ENCODE measurements at regions not wholly inside any gene's neighbourhood (a gene's known extent, or its start where the extent isn't known, plus 50 kb on each side); places are given as distances from the start of the nearest gene placed in this dataset.

- Histone ChIP-seq H3K27ac (replicated peaks; ENCODE audit: low read length) (peak overlapping the region; percentile 74), H3K23ac (ENCODE audit: low read depth, low read length, poor library complexity) (no peak overlapping the region), H3K9me3 (replicated peaks in 1 of 2; ENCODE audit: control insufficient read depth in 2 of 2, insufficient read depth in 1 of 2, low read depth in 1 of 2, low read length in 2 of 2) (peaks cover 0 to 1% of the 10 kb centered on the region in 2 donors), H3K18ac (ENCODE audit: low read length) (no peak overlapping the region), H2BK120ac (ENCODE audit: low read depth, low read length) (no peak overlapping the region), H3K4me3 (ENCODE audit: low read length in 2 of 2) (peak overlapping the region in 1 of 2 donors; percentile 14), H3K14ac (ENCODE audit: low read length) (no peak overlapping the region), H2BK12ac (ENCODE audit: low read length) (no peak overlapping the region), H3K79me1 (ENCODE audit: low read depth, low read length) (no peaks in the 10 kb centered on the region), H2AFZ (ENCODE audit: low read length) (peak overlapping the region; percentile 5), H2BK5ac (ENCODE audit: low read length) (no peak overlapping the region), H3K9ac (ENCODE audit: low read depth, low read length, poor library complexity) (no peak overlapping the region), H3K4me1 (ENCODE audit: control insufficient read depth in 2 of 2, insufficient read depth in 1 of 2, low read depth in 1 of 2, low read length in 2 of 2) (peaks cover 26 to 33% of the 10 kb centered on the region in 2 donors), H3K4me2 (ENCODE audit: insufficient read depth, low read length, poor library complexity, severe bottlenecking) (peak overlapping the region; percentile 46), H2AK5ac (ENCODE audit: low read depth, low read length) (no peak overlapping the region), H2BK15ac (ENCODE audit: low read length) (no peak overlapping the region), H3K4ac (ENCODE audit: low read length) (no peak overlapping the region), H4K8ac (ENCODE audit: low read depth, low read length) (no peak overlapping the region), H4K91ac (ENCODE audit: low read depth, low read length, poor library complexity) (no peak overlapping the region), H3K27me3 (ENCODE audit: control insufficient read depth in 3 of 3, insufficient read depth in 3 of 3, low read depth in 1 of 3, low read length in 3 of 3) (no peaks in the 10 kb centered on the region), H3K36me3 (replicated peaks in 1 of 2; ENCODE audit: control insufficient read depth in 2 of 2, insufficient read depth in 2 of 2, low read length in 2 of 2) (no peaks in the 10 kb centered on the region)
- no CpG with 5 or more reads among the region's 9 CpGs for WGBS, 2 donors (ENCODE audit: extremely low coverage in 2 of 2, insufficient read length in 2 of 2, insufficient replicate concordance in 1 of 2)
- peak; percentile 85 for DNase-seq (ENCODE audit: low spot score)
Measured at GRCh38 chr20:11248687-11249638, 575.2 kb upstream of the JAG1 start.

- no peak overlapping the region for H3K18ac ChIP-seq (ENCODE audit: low read length)
- no peak overlapping the region for H2AK5ac ChIP-seq (ENCODE audit: low read depth, low read length)
- WGBS, 2 donors (ENCODE audit: extremely low coverage in 2 of 2, insufficient read length in 2 of 2, insufficient replicate concordance in 1 of 2), result no CpG with 5 or more reads among the region's 2 CpGs
- no peaks in the 10 kb centered on the region for H3K79me1 ChIP-seq (ENCODE audit: low read depth, low read length)
- H3K14ac ChIP-seq (ENCODE audit: low read length), result no peak overlapping the region
- H3K4me1 ChIP-seq (ENCODE audit: control insufficient read depth in 2 of 2, insufficient read depth in 1 of 2, low read depth in 1 of 2, low read length in 2 of 2), result peaks cover 26 to 33% of the 10 kb centered on the region in 2 donors
- no peak overlapping the region for H2BK12ac ChIP-seq (ENCODE audit: low read length)
- H3K27me3 ChIP-seq (ENCODE audit: control insufficient read depth in 3 of 3, insufficient read depth in 3 of 3, low read depth in 1 of 3, low read length in 3 of 3), result no peaks in the 10 kb centered on the region
- H2BK5ac ChIP-seq (ENCODE audit: low read length), result no peak overlapping the region
- H2BK15ac ChIP-seq (ENCODE audit: low read length), result no peak overlapping the region
- no peaks in the 10 kb centered on the region for H3K36me3 ChIP-seq (replicated peaks in 1 of 2; ENCODE audit: control insufficient read depth in 2 of 2, insufficient read depth in 2 of 2, low read length in 2 of 2)
- H4K8ac ChIP-seq (ENCODE audit: low read depth, low read length), result no peak overlapping the region
- no peak overlapping the region for H3K4ac ChIP-seq (ENCODE audit: low read length)
- no peak overlapping the region for H3K9ac ChIP-seq (ENCODE audit: low read depth, low read length, poor library complexity)
- DNase-seq (ENCODE audit: low spot score), result no peak
- peak overlapping the region; percentile 5 for H2AFZ ChIP-seq (ENCODE audit: low read length)
- peaks cover 1 to 5% of the 10 kb centered on the region in 2 donors for H3K9me3 ChIP-seq (replicated peaks in 1 of 2; ENCODE audit: control insufficient read depth in 2 of 2, insufficient read depth in 1 of 2, low read depth in 1 of 2, low read length in 2 of 2)
- H3K4me3 ChIP-seq (ENCODE audit: low read length in 2 of 2), result no peak overlapping the region
- H4K91ac ChIP-seq (ENCODE audit: low read depth, low read length, poor library complexity), result no peak overlapping the region
- peak overlapping the region; percentile 65 for H3K27ac ChIP-seq (replicated peaks; ENCODE audit: low read length)
- H3K4me2 ChIP-seq (ENCODE audit: insufficient read depth, low read length, poor library complexity, severe bottlenecking), result peak overlapping the region; percentile 46
- H2BK120ac ChIP-seq (ENCODE audit: low read depth, low read length), result no peak overlapping the region
- no peak overlapping the region for H3K23ac ChIP-seq (ENCODE audit: low read depth, low read length, poor library complexity)
Measured at GRCh38 chr20:11249683-11250082, 575.9 kb upstream of the JAG1 start.

GRCh38 chr20:11252447-11252846 is 578.6 kb upstream of the JAG1 start:
- no peaks in the 10 kb centered on the region for H3K36me3 ChIP-seq (replicated peaks in 1 of 2; ENCODE audit: control insufficient read depth in 2 of 2, insufficient read depth in 2 of 2, low read length in 2 of 2)
- H3K18ac ChIP-seq (ENCODE audit: low read length), result no peak overlapping the region
- no peak overlapping the region for H3K4me3 ChIP-seq (ENCODE audit: low read length in 2 of 2)
- no peak for DNase-seq (ENCODE audit: low spot score)
- no peak overlapping the region for H2BK15ac ChIP-seq (ENCODE audit: low read length)
- H4K8ac ChIP-seq (ENCODE audit: low read depth, low read length), result no peak overlapping the region
- no peak overlapping the region for H3K4me2 ChIP-seq (ENCODE audit: insufficient read depth, low read length, poor library complexity, severe bottlenecking)
- H3K79me1 ChIP-seq (ENCODE audit: low read depth, low read length), result no peaks in the 10 kb centered on the region
- no peak overlapping the region for H4K91ac ChIP-seq (ENCODE audit: low read depth, low read length, poor library complexity)
- no peak overlapping the region for H2BK120ac ChIP-seq (ENCODE audit: low read depth, low read length)
- H2BK5ac ChIP-seq (ENCODE audit: low read length), result no peak overlapping the region
- peaks cover 1 to 12% of the 10 kb centered on the region in 2 donors for H3K9me3 ChIP-seq (replicated peaks in 1 of 2; ENCODE audit: control insufficient read depth in 2 of 2, insufficient read depth in 1 of 2, low read depth in 1 of 2, low read length in 2 of 2)
- H3K27ac ChIP-seq (replicated peaks; ENCODE audit: low read length), result no peak overlapping the region
- H2BK12ac ChIP-seq (ENCODE audit: low read length), result no peak overlapping the region
- H3K27me3 ChIP-seq (ENCODE audit: control insufficient read depth in 3 of 3, insufficient read depth in 3 of 3, low read depth in 1 of 3, low read length in 3 of 3), result no peaks in the 10 kb centered on the region
- H3K14ac ChIP-seq (ENCODE audit: low read length), result no peak overlapping the region
- H3K4me1 ChIP-seq (ENCODE audit: control insufficient read depth in 2 of 2, insufficient read depth in 1 of 2, low read depth in 1 of 2, low read length in 2 of 2), result peaks cover 13 to 28% of the 10 kb centered on the region in 2 donors
- no peak overlapping the region for H2AK5ac ChIP-seq (ENCODE audit: low read depth, low read length)
- no peak overlapping the region for H3K9ac ChIP-seq (ENCODE audit: low read depth, low read length, poor library complexity)
- H3K4ac ChIP-seq (ENCODE audit: low read length), result no peak overlapping the region
- H3K23ac ChIP-seq (ENCODE audit: low read depth, low read length, poor library complexity), result no peak overlapping the region
- no CpG with 5 or more reads among the region's 1 CpG for WGBS, 2 donors (ENCODE audit: extremely low coverage in 2 of 2, insufficient read length in 2 of 2, insufficient replicate concordance in 1 of 2)
- H2AFZ ChIP-seq (ENCODE audit: low read length), result no peak overlapping the region

- Histone ChIP-seq H4K8ac (ENCODE audit: low read depth, low read length) (no peak overlapping the region), H3K79me1 (ENCODE audit: low read depth, low read length) (no peaks in the 10 kb centered on the region), H3K4me2 (ENCODE audit: insufficient read depth, low read length, poor library complexity, severe bottlenecking) (no peak overlapping the region), H3K4ac (ENCODE audit: low read length) (no peak overlapping the region), H2AK5ac (ENCODE audit: low read depth, low read length) (no peak overlapping the region), H2BK5ac (ENCODE audit: low read length) (no peak overlapping the region), H3K4me1 (ENCODE audit: control insufficient read depth in 2 of 2, insufficient read depth in 1 of 2, low read depth in 1 of 2, low read length in 2 of 2) (no peaks in the 10 kb centered on the region), H2AFZ (ENCODE audit: low read length) (no peak overlapping the region), H3K36me3 (replicated peaks in 1 of 2; ENCODE audit: control insufficient read depth in 2 of 2, insufficient read depth in 2 of 2, low read length in 2 of 2) (no peaks in the 10 kb centered on the region), H4K91ac (ENCODE audit: low read depth, low read length, poor library complexity) (no peak overlapping the region), H2BK12ac (ENCODE audit: low read length) (no peak overlapping the region), H3K18ac (ENCODE audit: low read length) (no peak overlapping the region), H2BK15ac (ENCODE audit: low read length) (no peak overlapping the region), H3K14ac (ENCODE audit: low read length) (no peak overlapping the region), H3K23ac (ENCODE audit: low read depth, low read length, poor library complexity) (no peak overlapping the region), H3K27me3 (ENCODE audit: control insufficient read depth in 3 of 3, insufficient read depth in 3 of 3, low read depth in 1 of 3, low read length in 3 of 3) (no peaks in the 10 kb centered on the region), H3K9me3 (replicated peaks in 1 of 2; ENCODE audit: control insufficient read depth in 2 of 2, insufficient read depth in 1 of 2, low read depth in 1 of 2, low read length in 2 of 2) (peaks cover 3 to 24% of the 10 kb centered on the region in 2 donors), H2BK120ac (ENCODE audit: low read depth, low read length) (no peak overlapping the region), H3K27ac (replicated peaks; ENCODE audit: low read length) (no peak overlapping the region), H3K9ac (ENCODE audit: low read depth, low read length, poor library complexity) (no peak overlapping the region), H3K4me3 (ENCODE audit: low read length in 2 of 2) (no peak overlapping the region)
- WGBS, 2 donors (ENCODE audit: extremely low coverage in 2 of 2, insufficient read length in 2 of 2, insufficient replicate concordance in 1 of 2), result no CpG with 5 or more reads among the region's 1 CpG
- DNase-seq (ENCODE audit: low spot score), result no peak
Measured at GRCh38 chr20:11255455-11255854, 581.7 kb upstream of the JAG1 start.

Data from neuronal stem cell (in vitro differentiated cells).